HUES6 (cell line): ENCODE measurements at regions not wholly inside any gene's neighbourhood (a gene's known extent, or its start where the extent isn't known, plus 50 kb on each side); places are given as distances from the start of the nearest gene placed in this dataset.

ENCODE experiments used
- H3K27ac ChIP-seq: 2 replicates; pipeline ENCODE4 v1.7.0; 2013; ENCODE audit warnings: low read depth, mild to moderate bottlenecking, low read length, inconsistent platforms
- H3K27me3 ChIP-seq: 2 replicates; pipeline ENCODE4 v1.6.1; 2013; ENCODE audit warnings: low read length; ENCODE audit not compliant: control insufficient read depth, insufficient read depth
- H3K36me3 ChIP-seq: 2 replicates; pipeline ENCODE4 v1.6.1; 2013; ENCODE audit warnings: low read length; ENCODE audit not compliant: control insufficient read depth, insufficient read depth
- H3K4me1 ChIP-seq: 2 replicates; pipeline ENCODE4 v1.6.1; 2013; ENCODE audit warnings: low read length; ENCODE audit not compliant: control insufficient read depth, insufficient read depth
- H3K4me3 ChIP-seq: 2 replicates; pipeline ENCODE4 v1.5.1; 2013; ENCODE audit warnings: low read depth, low read length
- H3K9ac ChIP-seq: one replicate; pipeline ENCODE4 v1.6.1; 2013; ENCODE audit warnings: mild to moderate bottlenecking, low read length
- H3K9me3 ChIP-seq: 2 replicates; pipeline ENCODE4 v1.6.1; 2013; ENCODE audit warnings: low read depth, low read length; ENCODE audit not compliant: control insufficient read depth, insufficient read depth

- Histone ChIP-seq H3K36me3 (no peaks in the 10 kb centered on the region), H3K9ac (no peak overlapping the region), H3K27me3 (no peaks in the 10 kb centered on the region), H3K4me1 (no peaks in the 10 kb centered on the region), H3K27ac (no peak overlapping the region), H3K4me3 (no peak overlapping the region), H3K9me3 (peaks cover 15% of the 10 kb centered on the region)
Observed at GRCh38 chr5:91562922-91563321, 179.8 kb upstream of the ARRDC3 start.

- no peaks in the 10 kb centered on the region for H3K9me3 ChIP-seq
- no peak overlapping the region for H3K4me3 ChIP-seq
- no peak overlapping the region for H3K27ac ChIP-seq
- no peaks in the 10 kb centered on the region for H3K27me3 ChIP-seq
- H3K36me3 ChIP-seq, result no peaks in the 10 kb centered on the region
- no peak overlapping the region for H3K9ac ChIP-seq
- H3K4me1 ChIP-seq, result no peaks in the 10 kb centered on the region
Observed at GRCh38 chr5:91541696-91542095, 158.6 kb upstream of the ARRDC3 start.

- no peak overlapping the region for H3K9ac ChIP-seq
- no peaks in the 10 kb centered on the region for H3K4me1 ChIP-seq
- no peak overlapping the region for H3K27ac ChIP-seq
- H3K27me3 ChIP-seq, result no peaks in the 10 kb centered on the region
- H3K36me3 ChIP-seq, result no peaks in the 10 kb centered on the region
- no peak overlapping the region for H3K4me3 ChIP-seq
- H3K9me3 ChIP-seq, result no peaks in the 10 kb centered on the region
Observed at GRCh38 chr5:91538179-91538578, 155.1 kb upstream of the ARRDC3 start.

- Histone ChIP-seq H3K4me3 (no peak overlapping the region), H3K4me1 (no peaks in the 10 kb centered on the region), H3K27ac (no peak overlapping the region), H3K9ac (no peak overlapping the region), H3K27me3 (no peaks in the 10 kb centered on the region), H3K9me3 (no peaks in the 10 kb centered on the region), H3K36me3 (no peaks in the 10 kb centered on the region)
Observed at GRCh38 chr5:91535499-91535898, 152.4 kb upstream of the ARRDC3 start.

GRCh38 chr5:91534332-91534731, 151.2 kb upstream of the ARRDC3 start:
- H3K4me3 ChIP-seq, result no peak overlapping the region

GRCh38 chr5:91532779-91533178, 149.7 kb upstream of the ARRDC3 start:
- H3K4me3 ChIP-seq, result no peak overlapping the region
- no peaks in the 10 kb centered on the region for H3K27me3 ChIP-seq
- H3K4me1 ChIP-seq, result no peaks in the 10 kb centered on the region
- no peak overlapping the region for H3K9ac ChIP-seq
- H3K36me3 ChIP-seq, result no peaks in the 10 kb centered on the region
- no peak overlapping the region for H3K27ac ChIP-seq
- no peaks in the 10 kb centered on the region; the same call in 1 of the 2 replicates for H3K9me3 ChIP-seq

More at GRCh38 chr5:91534332-91534731, 151.2 kb upstream of the ARRDC3 start:
- no peak overlapping the region for H3K9ac ChIP-seq
- no peak overlapping the region for H3K27ac ChIP-seq
- no peaks in the 10 kb centered on the region; the same call in 1 of the 2 replicates for H3K9me3 ChIP-seq
- H3K36me3 ChIP-seq, result no peaks in the 10 kb centered on the region
- no peaks in the 10 kb centered on the region for H3K27me3 ChIP-seq
- H3K4me1 ChIP-seq, result no peaks in the 10 kb centered on the region

GRCh38 chr5:91532281-91532680, 149.2 kb upstream of the ARRDC3 start:
- no peaks in the 10 kb centered on the region for H3K36me3 ChIP-seq
- H3K9ac ChIP-seq, result no peak overlapping the region
- H3K4me1 ChIP-seq, result no peaks in the 10 kb centered on the region
- no peak overlapping the region for H3K4me3 ChIP-seq
- no peaks in the 10 kb centered on the region for H3K27me3 ChIP-seq
- no peak overlapping the region for H3K27ac ChIP-seq
- H3K9me3 ChIP-seq, result no peaks in the 10 kb centered on the region; the same call in 1 of the 2 replicates

GRCh38 chr5:91528831-91529230, 145.7 kb upstream of the ARRDC3 start:
- Histone ChIP-seq H3K27ac (no peak overlapping the region), H3K27me3 (no peaks in the 10 kb centered on the region), H3K36me3 (no peaks in the 10 kb centered on the region), H3K9ac (no peak overlapping the region), H3K4me1 (no peaks in the 10 kb centered on the region), H3K4me3 (no peak overlapping the region), H3K9me3 (no peaks in the 10 kb centered on the region; the same call in 1 of the 2 replicates)

- H3K4me1 ChIP-seq, result no peaks in the 10 kb centered on the region
- no peak overlapping the region for H3K9ac ChIP-seq
- H3K27me3 ChIP-seq, result no peaks in the 10 kb centered on the region
- H3K36me3 ChIP-seq, result no peaks in the 10 kb centered on the region
- H3K27ac ChIP-seq, result no peak overlapping the region
- no peak overlapping the region for H3K4me3 ChIP-seq
- H3K9me3 ChIP-seq, result no peaks in the 10 kb centered on the region
Observed at GRCh38 chr5:91521785-91522184, 138.7 kb upstream of the ARRDC3 start.

GRCh38 chr5:91521334-91521733, 138.2 kb upstream of the ARRDC3 start:
- Histone ChIP-seq H3K27me3 (no peaks in the 10 kb centered on the region), H3K4me3 (no peak overlapping the region), H3K9me3 (no peaks in the 10 kb centered on the region), H3K9ac (no peak overlapping the region), H3K36me3 (no peaks in the 10 kb centered on the region), H3K27ac (no peak overlapping the region), H3K4me1 (no peaks in the 10 kb centered on the region)

GRCh38 chr5:91514400-91514799, 131.3 kb upstream of the ARRDC3 start:
- Histone ChIP-seq H3K27me3 (no peaks in the 10 kb centered on the region), H3K36me3 (no peaks in the 10 kb centered on the region), H3K4me1 (no peaks in the 10 kb centered on the region), H3K27ac (no peak overlapping the region), H3K9ac (no peak overlapping the region), H3K9me3 (no peaks in the 10 kb centered on the region), H3K4me3 (no peak overlapping the region)

- Histone ChIP-seq H3K9me3 (no peaks in the 10 kb centered on the region), H3K4me1 (0 out of 2 replicates have a peak, but pooled peaks cover 4% of the 10 kb centered on the region), H3K4me3 (no peak overlapping the region), H3K27ac (no peak overlapping the region), H3K27me3 (no peaks in the 10 kb centered on the region), H3K36me3 (no peaks in the 10 kb centered on the region), H3K9ac (no peak overlapping the region)
Observed at GRCh38 chr5:91503321-91503720, 120.2 kb upstream of the ARRDC3 start.
